ENCODE measurements at regions not wholly inside any gene's neighbourhood (a gene's known extent, or its start where the extent isn't known, plus 50 kb on each side); places are given as distances from the start of the nearest gene placed in this dataset.
A peak's percentile ranks its signal among the peaks of the same experiment; 100 is the strongest.

DNA sequence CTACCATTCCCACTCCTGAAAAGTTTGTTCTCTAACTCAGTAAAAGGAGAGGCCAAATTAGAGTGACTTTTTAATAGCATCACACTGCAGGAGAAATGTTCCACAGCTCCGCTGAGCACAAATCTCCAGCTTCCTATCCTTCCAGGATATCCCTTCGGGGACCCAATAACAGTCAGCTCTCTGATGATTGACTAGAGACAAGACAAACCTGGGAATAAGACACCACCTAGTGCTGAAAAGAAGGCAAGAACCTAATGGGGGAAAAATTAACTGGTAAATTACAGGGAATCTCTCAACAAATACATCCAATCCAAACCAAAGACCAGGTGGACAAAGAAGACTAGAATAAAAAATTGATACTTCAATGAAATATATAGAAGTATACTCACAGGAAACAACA lies 977.1 kb upstream of the SOX11 start:
- Mint-ChIP-seq H3K4me3 (ENCODE audit: unreplicated experiment) (no peak overlapping the region), H3K4me1 (ENCODE audit: unreplicated experiment) (no peaks in the 10 kb centered on the region), H3K9me3 (ENCODE audit: unreplicated experiment) (peaks cover 41% of the 10 kb centered on the region), H3K36me3 (ENCODE audit: unreplicated experiment) (peaks cover 12% of the 10 kb centered on the region), H3K27ac (ENCODE audit: unreplicated experiment) (no peak overlapping the region), H3K27me3 (ENCODE audit: unreplicated experiment) (no peaks in the 10 kb centered on the region)
- TF ChIP-seq, protein P1, sequence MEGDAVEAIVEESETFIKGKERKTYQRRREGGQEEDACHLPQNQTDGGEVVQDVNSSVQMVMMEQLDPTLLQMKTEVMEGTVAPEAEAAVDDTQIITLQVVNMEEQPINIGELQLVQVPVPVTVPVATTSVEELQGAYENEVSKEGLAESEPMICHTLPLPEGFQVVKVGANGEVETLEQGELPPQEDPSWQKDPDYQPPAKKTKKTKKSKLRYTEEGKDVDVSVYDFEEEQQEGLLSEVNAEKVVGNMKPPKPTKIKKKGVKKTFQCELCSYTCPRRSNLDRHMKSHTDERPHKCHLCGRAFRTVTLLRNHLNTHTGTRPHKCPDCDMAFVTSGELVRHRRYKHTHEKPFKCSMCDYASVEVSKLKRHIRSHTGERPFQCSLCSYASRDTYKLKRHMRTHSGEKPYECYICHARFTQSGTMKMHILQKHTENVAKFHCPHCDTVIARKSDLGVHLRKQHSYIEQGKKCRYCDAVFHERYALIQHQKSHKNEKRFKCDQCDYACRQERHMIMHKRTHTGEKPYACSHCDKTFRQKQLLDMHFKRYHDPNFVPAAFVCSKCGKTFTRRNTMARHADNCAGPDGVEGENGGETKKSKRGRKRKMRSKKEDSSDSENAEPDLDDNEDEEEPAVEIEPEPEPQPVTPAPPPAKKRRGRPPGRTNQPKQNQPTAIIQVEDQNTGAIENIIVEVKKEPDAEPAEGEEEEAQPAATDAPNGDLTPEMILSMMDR (IDR thresholded peaks at IDR 0.05) = peak; percentile 34
- DNase-seq (ENCODE audit: extremely low spot score, unreplicated experiment) = no peak

DNA sequence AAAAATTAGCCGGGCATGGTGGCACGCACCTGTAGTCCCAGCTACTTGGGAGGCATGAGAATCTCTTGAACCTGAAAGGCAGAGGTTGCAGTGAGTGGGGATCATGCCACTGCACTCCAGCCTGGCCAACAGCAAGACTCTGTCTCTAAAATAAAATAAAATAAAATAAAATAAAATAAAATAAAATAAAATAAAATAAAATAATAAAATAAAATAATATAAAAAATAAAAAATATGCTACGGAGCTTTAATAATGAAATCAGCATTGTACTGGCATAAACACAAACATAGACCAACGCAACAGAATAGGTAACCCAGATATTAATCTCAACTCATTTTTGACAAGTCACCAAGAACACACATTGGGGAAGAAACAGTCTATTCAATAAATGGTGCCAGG lies 973.4 kb upstream of the SOX11 start:
- TF ChIP-seq, protein P1 (IDR thresholded peaks at IDR 0.05) = no peak
- no peak overlapping the region for H3K4me3 Mint-ChIP-seq (ENCODE audit: unreplicated experiment)
- peaks cover 12% of the 10 kb centered on the region for H3K36me3 Mint-ChIP-seq (ENCODE audit: unreplicated experiment)
- H3K27ac Mint-ChIP-seq (ENCODE audit: unreplicated experiment) = no peak overlapping the region
- H3K4me1 Mint-ChIP-seq (ENCODE audit: unreplicated experiment) = no peaks in the 10 kb centered on the region
- no peak for DNase-seq (ENCODE audit: extremely low spot score, unreplicated experiment)
- H3K9me3 Mint-ChIP-seq (ENCODE audit: unreplicated experiment) = peaks cover 38% of the 10 kb centered on the region
- no peaks in the 10 kb centered on the region for H3K27me3 Mint-ChIP-seq (ENCODE audit: unreplicated experiment)

DNA sequence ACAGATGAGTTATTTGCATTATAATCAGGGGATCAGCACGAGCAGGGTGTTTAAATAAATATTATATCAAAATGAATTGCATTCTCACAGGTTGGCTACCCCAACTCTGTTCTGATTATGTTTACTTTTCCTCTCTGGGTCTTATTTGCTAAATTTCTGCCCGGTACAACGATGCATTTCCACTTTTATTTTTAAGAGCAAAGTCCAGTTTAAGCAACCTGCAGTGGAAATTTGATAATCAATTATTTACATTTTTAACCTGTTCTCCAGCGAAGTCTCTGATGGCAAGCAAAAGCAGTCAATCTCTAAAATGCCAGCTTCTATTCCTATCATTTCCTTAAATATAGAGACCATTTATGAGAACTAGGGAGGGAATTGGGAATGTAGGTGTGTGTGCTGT lies 966.6 kb upstream of the SOX11 start:
- H3K4me1 Mint-ChIP-seq (ENCODE audit: unreplicated experiment) = no peaks in the 10 kb centered on the region
- no peaks in the 10 kb centered on the region for H3K27me3 Mint-ChIP-seq (ENCODE audit: unreplicated experiment)
- no peaks in the 10 kb centered on the region for H3K36me3 Mint-ChIP-seq (ENCODE audit: unreplicated experiment)
- peaks cover 6% of the 10 kb centered on the region for H3K9me3 Mint-ChIP-seq (ENCODE audit: unreplicated experiment)
- no peak for DNase-seq (ENCODE audit: extremely low spot score, unreplicated experiment)
- no peak overlapping the region for H3K27ac Mint-ChIP-seq (ENCODE audit: unreplicated experiment)
- TF ChIP-seq, protein P1 (IDR thresholded peaks at IDR 0.05) = no peak
- H3K4me3 Mint-ChIP-seq (ENCODE audit: unreplicated experiment) = no peak overlapping the region

DNA sequence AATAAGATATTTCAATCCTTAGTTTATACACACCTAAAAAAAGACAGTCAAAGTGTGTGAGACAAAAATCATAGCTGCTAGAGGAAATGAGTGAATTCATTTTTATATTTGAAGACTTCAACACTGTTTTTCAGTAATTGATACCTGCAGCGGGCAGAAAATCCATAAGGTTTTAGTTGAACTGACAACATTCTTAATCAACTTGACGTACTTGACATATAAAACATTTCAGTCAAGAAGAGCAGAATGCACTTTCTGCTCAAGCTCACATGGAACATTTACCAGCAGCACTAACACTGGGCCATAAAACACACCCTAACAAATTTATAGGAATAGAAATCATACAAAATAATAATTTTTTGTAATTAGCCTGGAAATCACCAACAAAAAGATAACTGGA lies 959.6 kb upstream of the SOX11 start:
- DNase-seq (ENCODE audit: extremely low spot score, unreplicated experiment) = no peak
- H3K36me3 Mint-ChIP-seq (ENCODE audit: unreplicated experiment) = no peaks in the 10 kb centered on the region
- TF ChIP-seq, protein P1 (IDR thresholded peaks at IDR 0.05) = no peak
- no peaks in the 10 kb centered on the region for H3K4me1 Mint-ChIP-seq (ENCODE audit: unreplicated experiment)
- H3K4me3 Mint-ChIP-seq (ENCODE audit: unreplicated experiment) = no peak overlapping the region
- H3K9me3 Mint-ChIP-seq (ENCODE audit: unreplicated experiment) = peaks cover 13% of the 10 kb centered on the region
- H3K27ac Mint-ChIP-seq (ENCODE audit: unreplicated experiment) = no peak overlapping the region
- H3K27me3 Mint-ChIP-seq (ENCODE audit: unreplicated experiment) = no peaks in the 10 kb centered on the region

DNA sequence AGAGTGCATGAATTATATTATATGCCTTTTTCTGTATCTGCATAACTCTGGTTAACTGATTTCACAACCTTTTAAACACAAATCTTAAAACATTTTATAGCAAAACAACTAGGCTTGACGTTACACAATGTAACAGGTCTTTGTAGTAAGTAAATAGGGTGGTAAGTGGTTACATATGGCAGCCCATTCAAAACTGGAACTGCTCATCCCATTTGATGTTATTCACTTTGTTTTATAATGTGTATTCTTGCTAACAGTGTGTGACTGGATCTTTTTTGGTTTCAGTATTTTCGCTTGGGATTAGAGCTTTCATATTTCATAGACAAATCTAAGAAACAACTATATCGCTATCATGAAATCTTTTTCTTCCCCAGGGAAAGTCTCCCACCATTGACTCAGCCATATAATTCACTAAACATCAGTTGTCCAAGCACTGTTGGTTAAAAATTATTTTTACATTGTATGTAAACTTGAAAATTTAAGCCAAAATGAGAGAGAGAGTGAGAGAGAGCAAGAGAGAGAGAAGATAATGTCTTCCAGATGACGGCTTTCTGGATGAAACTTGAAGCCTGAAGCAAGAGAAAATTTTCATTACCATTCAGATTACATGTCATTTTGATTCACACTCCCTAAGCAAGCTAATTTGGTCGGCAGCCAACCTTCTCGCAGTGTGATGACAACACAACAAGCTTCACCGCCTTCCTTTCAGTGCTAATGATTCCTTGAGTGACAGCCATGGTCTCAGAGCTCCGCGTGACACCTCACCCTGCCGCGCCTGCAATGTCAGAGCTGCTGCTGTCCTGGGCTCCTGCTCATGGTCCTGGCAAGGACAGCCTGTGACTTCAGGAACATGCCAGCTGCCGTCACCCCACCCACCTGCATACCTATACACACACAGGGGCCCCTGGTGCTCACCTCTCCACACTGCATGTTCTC lies 946.9 kb upstream of the SOX11 start:
- Mint-ChIP-seq H3K4me1 (ENCODE audit: unreplicated experiment) (peaks cover 21% of the 10 kb centered on the region), H3K4me3 (ENCODE audit: unreplicated experiment) (peak overlapping the region; percentile 47), H3K27me3 (ENCODE audit: unreplicated experiment) (no peaks in the 10 kb centered on the region), H3K27ac (ENCODE audit: unreplicated experiment) (peak overlapping the region; percentile 79), H3K9me3 (ENCODE audit: unreplicated experiment) (peaks cover 17% of the 10 kb centered on the region), H3K36me3 (ENCODE audit: unreplicated experiment) (no peaks in the 10 kb centered on the region)
- TF ChIP-seq, protein P1 (IDR thresholded peaks at IDR 0.05) = no peak
- no peak for DNase-seq (ENCODE audit: extremely low spot score, unreplicated experiment)

Measured in osteocyte (in vitro differentiated cells).